ENCODE measurements at regions not wholly inside any gene's neighbourhood (a gene's known extent, or its start where the extent isn't known, plus 50 kb on each side); places are given as distances from the start of the nearest gene placed in this dataset.

DNA sequence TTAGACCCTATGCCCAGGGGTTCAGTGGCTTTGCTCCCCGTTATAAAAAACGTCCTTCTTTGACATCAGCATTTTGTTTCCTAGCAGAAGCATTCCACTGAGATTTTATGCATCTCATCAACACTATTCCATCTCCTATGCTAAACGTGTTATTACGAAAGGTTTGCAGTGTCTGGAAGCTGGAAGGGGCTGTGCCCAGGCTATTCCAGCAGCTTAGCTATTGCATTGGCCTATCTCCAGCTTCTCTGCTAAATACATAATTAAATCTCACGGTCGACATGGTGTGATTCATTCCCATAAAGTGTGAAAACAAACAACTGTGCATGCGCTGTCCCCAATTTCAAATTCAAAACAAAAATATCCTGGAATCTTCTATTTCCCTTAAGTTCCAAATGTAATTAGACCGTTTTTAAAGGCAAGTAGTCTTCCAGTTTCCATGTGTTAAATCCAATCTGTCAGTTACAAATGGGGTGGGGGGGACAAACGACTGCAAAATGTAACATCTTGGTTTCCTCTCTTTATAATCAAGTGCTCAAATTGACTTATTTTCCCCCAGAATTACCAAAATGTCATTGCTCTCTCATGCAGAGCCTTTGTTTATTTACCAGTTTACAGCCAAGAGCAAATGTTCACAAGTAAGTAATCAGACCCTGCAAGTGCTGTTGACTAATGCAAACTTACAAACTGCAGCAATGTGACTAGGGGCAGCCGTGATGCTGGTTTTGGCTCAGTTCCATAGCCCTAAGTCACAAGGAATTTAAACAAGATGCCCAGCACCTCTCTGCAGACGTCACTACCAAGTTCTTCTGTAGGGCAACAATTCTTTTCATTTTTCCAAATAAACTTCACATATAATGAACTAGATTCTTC is 212.3 kb upstream of the RORB start:
- Histone ChIP-seq H3K9me3 (no peaks in the 10 kb centered on the region), H3K9ac (ENCODE audit: low read depth in 2 of 2, low read length in 2 of 2) (no peak overlapping the region), H3K36me3 (no peaks in the 10 kb centered on the region), H3K4me1 (no peaks in the 10 kb centered on the region), H3K27ac (no peak overlapping the region), H3K4me3 (no peak overlapping the region), H3K27me3 (no peaks in the 10 kb centered on the region)
- TF ChIP-seq, protein P1, sequence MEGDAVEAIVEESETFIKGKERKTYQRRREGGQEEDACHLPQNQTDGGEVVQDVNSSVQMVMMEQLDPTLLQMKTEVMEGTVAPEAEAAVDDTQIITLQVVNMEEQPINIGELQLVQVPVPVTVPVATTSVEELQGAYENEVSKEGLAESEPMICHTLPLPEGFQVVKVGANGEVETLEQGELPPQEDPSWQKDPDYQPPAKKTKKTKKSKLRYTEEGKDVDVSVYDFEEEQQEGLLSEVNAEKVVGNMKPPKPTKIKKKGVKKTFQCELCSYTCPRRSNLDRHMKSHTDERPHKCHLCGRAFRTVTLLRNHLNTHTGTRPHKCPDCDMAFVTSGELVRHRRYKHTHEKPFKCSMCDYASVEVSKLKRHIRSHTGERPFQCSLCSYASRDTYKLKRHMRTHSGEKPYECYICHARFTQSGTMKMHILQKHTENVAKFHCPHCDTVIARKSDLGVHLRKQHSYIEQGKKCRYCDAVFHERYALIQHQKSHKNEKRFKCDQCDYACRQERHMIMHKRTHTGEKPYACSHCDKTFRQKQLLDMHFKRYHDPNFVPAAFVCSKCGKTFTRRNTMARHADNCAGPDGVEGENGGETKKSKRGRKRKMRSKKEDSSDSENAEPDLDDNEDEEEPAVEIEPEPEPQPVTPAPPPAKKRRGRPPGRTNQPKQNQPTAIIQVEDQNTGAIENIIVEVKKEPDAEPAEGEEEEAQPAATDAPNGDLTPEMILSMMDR (IDR thresholded peaks at IDR 0.05), result no peak
- no peak for DNase-seq
- intact Hi-C loops (cut with DNase I), result no loop called here

GRCh38 chr9:74293479-74293878 is 203.7 kb upstream of the RORB start:
- H3K9ac ChIP-seq (ENCODE audit: low read depth in 2 of 2, low read length in 2 of 2), result no peak overlapping the region
- H3K4me3 ChIP-seq, result no peak overlapping the region
- no peaks in the 10 kb centered on the region for H3K36me3 ChIP-seq
- no peak for DNase-seq
- H3K27me3 ChIP-seq, result no peaks in the 10 kb centered on the region
- H3K27ac ChIP-seq, result no peak overlapping the region
- TF ChIP-seq, protein P1 (IDR thresholded peaks at IDR 0.05), result no peak
- intact Hi-C loops (cut with DNase I), result no loop called here
- H3K4me1 ChIP-seq, result no peaks in the 10 kb centered on the region
- no peaks in the 10 kb centered on the region for H3K9me3 ChIP-seq

DNA sequence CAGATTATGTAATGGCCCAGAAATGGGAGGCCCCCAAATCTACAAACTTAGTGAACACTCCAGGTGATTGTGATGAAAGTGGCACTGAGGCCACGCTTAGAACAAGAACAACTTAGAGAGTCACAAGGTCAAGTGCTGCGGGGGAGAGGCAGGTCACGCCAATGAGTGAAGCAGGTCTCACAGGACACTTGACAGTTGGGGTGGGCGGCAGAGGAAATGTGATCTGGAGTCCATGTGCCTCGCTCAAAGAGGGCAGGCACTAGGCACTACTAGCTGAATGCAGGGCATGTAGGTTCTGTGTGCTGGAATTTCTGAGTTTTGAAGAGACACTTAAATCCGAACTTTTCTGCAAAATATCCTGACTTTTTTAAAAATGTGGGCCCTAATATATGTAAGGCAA is 193.2 kb upstream of the RORB start:
- H3K36me3 ChIP-seq, result no peaks in the 10 kb centered on the region
- no peak overlapping the region for H3K4me3 ChIP-seq
- H3K27ac ChIP-seq, result no peak overlapping the region
- H3K4me1 ChIP-seq, result no peaks in the 10 kb centered on the region
- no peak overlapping the region for H3K9ac ChIP-seq (ENCODE audit: low read depth in 2 of 2, low read length in 2 of 2)
- H3K9me3 ChIP-seq, result no peaks in the 10 kb centered on the region
- DNase-seq, result no peak
- H3K27me3 ChIP-seq, result no peaks in the 10 kb centered on the region
- intact Hi-C loops (cut with DNase I), result no loop called here
- TF ChIP-seq, protein P1 (IDR thresholded peaks at IDR 0.05), result no peak

DNA sequence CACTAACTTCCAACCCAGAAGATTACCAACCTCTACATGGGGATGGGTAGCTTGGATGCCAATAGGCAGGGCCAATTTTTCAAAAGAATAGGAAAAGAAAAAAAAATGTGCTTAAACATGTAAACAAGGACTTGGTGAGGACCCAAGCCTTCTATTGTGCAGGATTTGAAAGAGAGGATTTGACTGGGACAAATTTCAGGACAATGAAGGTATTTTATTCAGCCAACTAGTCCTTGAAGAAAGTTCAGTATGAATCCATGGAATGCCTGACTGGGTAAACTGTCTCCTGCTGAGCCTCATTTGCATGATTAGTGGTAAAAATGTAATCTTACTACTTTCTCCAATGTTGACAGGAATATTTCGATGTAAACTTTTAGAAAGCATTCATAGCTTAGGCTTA is 192.5 kb upstream of the RORB start:
- H3K4me3 ChIP-seq, result no peak overlapping the region
- intact Hi-C loops (cut with DNase I), result no loop called here
- DNase-seq, result no peak
- H3K27ac ChIP-seq, result no peak overlapping the region
- H3K9me3 ChIP-seq, result no peaks in the 10 kb centered on the region
- no peaks in the 10 kb centered on the region for H3K4me1 ChIP-seq
- no peaks in the 10 kb centered on the region for H3K36me3 ChIP-seq
- H3K9ac ChIP-seq (ENCODE audit: low read depth in 2 of 2, low read length in 2 of 2), result no peak overlapping the region
- TF ChIP-seq, protein P1 (IDR thresholded peaks at IDR 0.05), result no peak
- H3K27me3 ChIP-seq, result no peaks in the 10 kb centered on the region

GRCh38 chr9:74309654-74310053 is 187.5 kb upstream of the RORB start:
- H3K4me3 ChIP-seq, result no peak overlapping the region
- intact Hi-C loops (cut with DNase I), result no loop called here
- H3K9ac ChIP-seq (ENCODE audit: low read depth in 2 of 2, low read length in 2 of 2), result no peak overlapping the region
- H3K27me3 ChIP-seq, result no peaks in the 10 kb centered on the region
- H3K9me3 ChIP-seq, result no peaks in the 10 kb centered on the region
- H3K4me1 ChIP-seq, result no peaks in the 10 kb centered on the region
- no peak overlapping the region for H3K27ac ChIP-seq
- TF ChIP-seq, protein P1 (IDR thresholded peaks at IDR 0.05), result no peak
- no peak for DNase-seq
- H3K36me3 ChIP-seq, result no peaks in the 10 kb centered on the region

Measured in colonic mucosa (tissue), 4 donors.